K562 (cell line): ENCODE measurements at regions not wholly inside any gene's neighbourhood (a gene's known extent, or its start where the extent isn't known, plus 50 kb on each side); places are given as distances from the start of the nearest gene placed in this dataset.

Source experiments
- CTCF ChIP-seq, 3 experiments: IDR thresholded peaks in 2 of 3; conservative IDR thresholded peaks in 1 of 3; 2 replicates each; pipeline ENCODE4 v1.5.1; 2011 to 2012; ENCODE audit warnings: low read length in 3 of 3, mild to moderate bottlenecking in 3 of 3, control low read depth in 2 of 3, improper control_type of control experiment in 1 of 3, inconsistent platforms in 1 of 3, low read depth in 1 of 3, mixed read lengths in 1 of 3, moderate library complexity in 1 of 3; ENCODE audit not compliant: insufficient read depth in 2 of 3
- EP300 ChIP-seq: IDR thresholded peaks from 2 replicates; pipeline ENCODE4 v1.6.1; 2012; ENCODE audit warnings: low read length, improper control_type of control experiment
- EZH2 ChIP-seq: IDR thresholded peaks from 2 replicates; pipeline ENCODE4 v1.6.1; 2012; ENCODE audit warnings: low read depth, mild to moderate bottlenecking, inconsistent platforms, low read length, borderline replicate concordance
- KDM1A ChIP-seq, 2 experiments: fragments of 450-650 bp; IDR thresholded peaks; 2 replicates each; pipeline ENCODE4 v1.6.1; 2016; ENCODE audit warnings: mild to moderate bottlenecking in 2 of 2
- TOE1 ChIP-seq, 2 experiments: fragments of 450-650 bp in 1 of 2; sonication (generic) in 1 of 2; formaldehyde crosslinking in 1 of 2; IDR thresholded peaks; 2 replicates each; pipeline versions ENCODE4 v1.7.1 to v1.8.0; 2016 to 2022; ENCODE audit warnings: borderline replicate concordance in 2 of 2, mild to moderate bottlenecking in 2 of 2, antibody characterized with exemption in 1 of 2, inconsistent platforms in 1 of 2, low read depth in 1 of 2, missing genetic modification reagents in 1 of 2, moderate library complexity in 1 of 2

DNA sequence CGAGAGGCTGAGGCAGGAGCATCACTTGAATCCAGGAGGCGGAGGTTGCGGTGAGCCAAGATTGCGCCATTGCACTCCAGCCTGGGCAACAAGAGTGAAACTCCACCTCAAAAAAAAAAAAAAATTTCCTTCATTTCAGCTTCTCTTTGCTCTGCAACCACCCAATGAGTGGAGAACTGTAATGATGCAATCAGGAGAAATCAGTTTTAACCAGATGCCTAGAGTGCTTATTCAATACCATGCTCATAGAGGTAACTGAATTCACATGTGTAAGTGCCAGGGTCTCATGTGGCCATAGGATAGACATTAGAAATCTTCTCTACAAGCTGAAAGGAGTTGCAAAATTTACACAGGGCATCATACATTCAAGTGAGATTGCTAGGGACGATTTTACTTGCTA lies 70.6 kb downstream of the HMHB1 start:
- TF ChIP-seq EZH2 (no peak), CTCF (IDR thresholded peaks at IDR 0.05 in 2 of 3, conservative IDR thresholded peaks at IDR 0.05 in 1 of 3; ENCODE audit: insufficient read depth in 2 of 3, low read depth in 1 of 3, low read length in 3 of 3) (no peak), TOE1 (IDR thresholded peaks at IDR 0.05; ENCODE audit: borderline replicate concordance) (no peak), TOE1 (CRISPR knock-in tag; IDR thresholded peaks at IDR 0.05; ENCODE audit: borderline replicate concordance, low read depth) (no peak), KDM1A (IDR thresholded peaks at IDR 0.05) (no peak), EP300 (no peak)
